ENCODE measurements at regions not wholly inside any gene's neighbourhood (a gene's known extent, or its start where the extent isn't known, plus 50 kb on each side); places are given as distances from the start of the nearest gene placed in this dataset.

- Histone ChIP-seq H2AFZ (replicated peaks; ENCODE audit: low read length, poor library complexity) (no peak overlapping the region), H3K79me1 (ENCODE audit: low read depth in 1 of 2, low read length in 2 of 2) (no peaks in the 10 kb centered on the region), H3K4me3 (ENCODE audit: insufficient read depth, low read depth, low read length) (no peak overlapping the region), H4K20me1 (ENCODE audit: insufficient read depth, low read length) (no peaks in the 10 kb centered on the region), H3K9ac (ENCODE audit: low read depth, low read length) (no peak overlapping the region), H3K27me3 (ENCODE audit: control insufficient read depth, insufficient read depth, low read length) (no peaks in the 10 kb centered on the region), H2AK9ac (replicated peaks; ENCODE audit: low read depth, low read length, poor library complexity) (no peak overlapping the region), H2BK5ac (ENCODE audit: low read depth, low read length, poor library complexity, severe bottlenecking) (no peak overlapping the region), H4K91ac (ENCODE audit: insufficient read depth, low read depth, low read length) (no peak overlapping the region), H2BK20ac (ENCODE audit: low read depth, low read length) (no peak overlapping the region), H3K56ac (ENCODE audit: extremely low read depth, insufficient read depth, low read length) (no peak overlapping the region), H3K27ac (ENCODE audit: insufficient read depth, low read length) (no peak overlapping the region), H4K5ac (ENCODE audit: low read depth, low read length) (no peak overlapping the region), H3K9me1 (ENCODE audit: insufficient read depth, low read length) (no peaks in the 10 kb centered on the region), H3K23ac (ENCODE audit: low read depth, low read length) (no peak overlapping the region), H3K36me3 (ENCODE audit: control insufficient read depth, insufficient read depth, low read length) (no peaks in the 10 kb centered on the region), H2BK15ac (ENCODE audit: low read depth, low read length) (no peak overlapping the region), H2AK5ac (ENCODE audit: low read depth, low read length) (no peak overlapping the region), H3K4me1 (ENCODE audit: control insufficient read depth, insufficient read depth, low read length) (no peaks in the 10 kb centered on the region), H3K4ac (ENCODE audit: low read depth, low read length) (no peak overlapping the region), H3K14ac (replicated peaks; ENCODE audit: low read depth, low read length) (no peak overlapping the region), H2BK120ac (ENCODE audit: low read depth, low read length) (no peak overlapping the region), H3K4me2 (ENCODE audit: low read depth, low read length) (no peak overlapping the region), H3K9me3 (ENCODE audit: control insufficient read depth, insufficient read depth, low read length) (peaks cover 4% of the 10 kb centered on the region), H4K8ac (ENCODE audit: low read depth in 2 of 2, low read length in 2 of 2) (no peak overlapping the region), H3K18ac (ENCODE audit: low read depth, low read length) (no peak overlapping the region)
- BruUV-seq (replicated peaks) = no TSS peak
- intact Hi-C loops (cut with micrococcal nuclease) (no loop called here), in situ Hi-C loops (cut with MboI; ENCODE audit: low sequenced_read_pairs) (no loop called here), dilution Hi-C loops (cut with HindIII; ENCODE audit: low sequenced_read_pairs, unreplicated experiment) (no loop called here)
- no peak for DNase-seq
- WGBS, 2 experiments (ENCODE audit: extremely low coverage in 2 of 2, insufficient read length in 1 of 2) = no CpG with 5 or more reads among the region's 1 CpG
- ChIA-PET CTCF (interaction anchor here (0.6 kb wide), 1 partner anchor 184 kb away, joined by 3 read pairs; no protein-coding TSS in a partner anchor), POLR2A (ENCODE audit: unreplicated experiment) (no interaction called here)
- TF ChIP-seq BHLHE40 (IDR thresholded peaks at IDR 0.05; ENCODE audit: low read depth, low read length) (no peak), NFE2L2 (IDR thresholded peaks at IDR 0.05; ENCODE audit: low read depth, low read length) (no peak), MXI1 (IDR thresholded peaks at IDR 0.05; ENCODE audit: borderline replicate concordance, low read depth, low read length) (no peak), POLR2A (IDR thresholded peaks at IDR 0.05; ENCODE audit: low read depth, low read length) (no peak), CEBPB (IDR thresholded peaks at IDR 0.05; ENCODE audit: low read depth, low read length) (no peak), RCOR1 (IDR thresholded peaks at IDR 0.05; ENCODE audit: insufficient replicate concordance, low read length) (no peak), CTCF (conservative IDR thresholded peaks at IDR 0.05; ENCODE audit: low read depth, low read length) (no peak), CHD1 (IDR thresholded peaks at IDR 0.05; ENCODE audit: low read depth, low read length) (no peak), SMC3 (IDR thresholded peaks at IDR 0.05; ENCODE audit: low read depth, low read length) (no peak), FOS (IDR thresholded peaks at IDR 0.05; ENCODE audit: low read depth, low read length) (no peak), RAD21 (IDR thresholded peaks at IDR 0.05; ENCODE audit: low read length) (no peak), MAZ (IDR thresholded peaks at IDR 0.05; ENCODE audit: borderline replicate concordance, low read depth, low read length) (no peak), USF2 (IDR thresholded peaks at IDR 0.05; ENCODE audit: low read depth, low read length) (no peak), ELK1 (IDR thresholded peaks at IDR 0.05; ENCODE audit: borderline replicate concordance, low read depth, low read length) (no peak), RFX5 (IDR thresholded peaks at IDR 0.05; ENCODE audit: low read depth, low read length) (no peak)
- no peak for ATAC-seq (ENCODE audit: low read depth)
Observed at GRCh38 chr7:20959281-20959680, 172.6 kb upstream of the SP8 start.
